ENCODE measurements at regions not wholly inside any gene's neighbourhood (a gene's known extent, or its start where the extent isn't known, plus 50 kb on each side); places are given as distances from the start of the nearest gene placed in this dataset.

GRCh38 chr1:212186427-212187207 lies 98.6 kb upstream of the PPP2R5A start:
- Histone ChIP-seq H3K9me3 (replicated peaks in 1 of 11) (no peaks in the 10 kb centered on the region), H4K20me1 (no peaks in the 10 kb centered on the region), H3K4me1 (peaks cover 38 to 58% (median 40%) of the 10 kb centered on the region in 10 experiments), H3K27me3 (no peaks in the 10 kb centered on the region), H3K9ac (peak overlapping the region in 1 of 11 experiments; percentile 13; a peak in 1 of 22 replicates), H3K36me3 (no peaks in the 10 kb centered on the region), H3K27ac (peak overlapping the region in 8 of 11 experiments; percentile 2 to 45 (median 32); a peak in 10 of 22 replicates), H3K4me2 (peak overlapping the region; percentile 46 to 88 (median 72); a peak in 21 of 22 replicates), H3K4me3 (no peak overlapping the region)
- no peak for TF ChIP-seq Cebpa-rat (IDR thresholded peaks at IDR 0.05)

- Histone ChIP-seq H3K9me3 (replicated peaks in 1 of 11) (no peaks in the 10 kb centered on the region), H3K4me3 (no peak overlapping the region), H3K27me3 (no peaks in the 10 kb centered on the region), H3K36me3 (no peaks in the 10 kb centered on the region), H3K9ac (no peak overlapping the region), H3K4me1 (peaks cover 38 to 49% (median 40%) of the 10 kb centered on the region in 10 experiments), H4K20me1 (no peaks in the 10 kb centered on the region), H3K4me2 (peak overlapping the region; percentile 46 to 88 (median 72); a peak in 21 of 22 replicates), H3K27ac (no peak overlapping the region)
- TF ChIP-seq Cebpa-rat (IDR thresholded peaks at IDR 0.05): no peak
Observed at GRCh38 chr1:212188599-212189351, 96.4 kb upstream of the PPP2R5A start.

- Histone ChIP-seq H3K9ac (no peak overlapping the region), H3K27ac (no peak overlapping the region), H3K4me2 (peak overlapping the region; percentile 28 to 88 (median 72); a peak in 19 of 22 replicates), H3K9me3 (replicated peaks in 1 of 11) (0 out of 22 replicates have a peak, but pooled peaks cover 0 to 5% (median 0%) of the 10 kb centered on the region in 11 experiments), H3K4me1 (peaks cover 38 to 43% (median 39%) of the 10 kb centered on the region in 10 experiments), H3K36me3 (no peaks in the 10 kb centered on the region), H3K27me3 (no peaks in the 10 kb centered on the region), H4K20me1 (no peaks in the 10 kb centered on the region), H3K4me3 (no peak overlapping the region)
- no peak for TF ChIP-seq Cebpa-rat (IDR thresholded peaks at IDR 0.05)
Observed at GRCh38 chr1:212189352-212189738, 95.9 kb upstream of the PPP2R5A start.

DNA sequence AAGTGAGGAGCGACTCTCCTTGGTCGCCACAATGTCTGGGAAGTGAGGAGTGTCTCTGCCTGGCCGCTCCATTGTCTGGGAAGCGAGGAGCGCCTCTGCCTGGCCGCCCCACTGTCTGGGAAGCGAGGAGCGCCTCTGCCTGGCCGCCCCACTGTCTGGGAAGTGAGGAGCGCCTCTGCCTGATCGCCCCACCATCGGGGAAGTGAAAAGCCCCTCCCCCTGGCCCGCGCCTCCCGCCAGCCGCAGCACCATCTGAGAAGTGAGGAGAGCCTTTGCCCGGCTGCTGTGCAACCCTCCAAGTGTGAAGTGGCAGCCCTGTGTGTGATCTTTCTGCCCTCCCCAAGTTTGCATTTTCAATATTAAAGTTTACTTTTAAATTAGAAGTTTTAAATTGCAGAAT lies 95.0 kb upstream of the PPP2R5A start:
- TF ChIP-seq Cebpa-rat (IDR thresholded peaks at IDR 0.05): no peak
- no peak overlapping the region for H3K9ac ChIP-seq
- H3K36me3 ChIP-seq: no peaks in the 10 kb centered on the region
- H3K4me3 ChIP-seq: no peak overlapping the region
- H3K27me3 ChIP-seq: no peaks in the 10 kb centered on the region
- H3K27ac ChIP-seq: no peak overlapping the region
- no peak overlapping the region for H3K4me2 ChIP-seq
- no peaks in the 10 kb centered on the region for H4K20me1 ChIP-seq
- peaks cover 36 to 40% (median 39%) of the 10 kb centered on the region in 10 experiments for H3K4me1 ChIP-seq
- peaks cover 2 to 13% (median 4%) of the 10 kb centered on the region in 11 experiments; a peak in 13 of 22 replicates for H3K9me3 ChIP-seq (replicated peaks in 1 of 11)

DNA sequence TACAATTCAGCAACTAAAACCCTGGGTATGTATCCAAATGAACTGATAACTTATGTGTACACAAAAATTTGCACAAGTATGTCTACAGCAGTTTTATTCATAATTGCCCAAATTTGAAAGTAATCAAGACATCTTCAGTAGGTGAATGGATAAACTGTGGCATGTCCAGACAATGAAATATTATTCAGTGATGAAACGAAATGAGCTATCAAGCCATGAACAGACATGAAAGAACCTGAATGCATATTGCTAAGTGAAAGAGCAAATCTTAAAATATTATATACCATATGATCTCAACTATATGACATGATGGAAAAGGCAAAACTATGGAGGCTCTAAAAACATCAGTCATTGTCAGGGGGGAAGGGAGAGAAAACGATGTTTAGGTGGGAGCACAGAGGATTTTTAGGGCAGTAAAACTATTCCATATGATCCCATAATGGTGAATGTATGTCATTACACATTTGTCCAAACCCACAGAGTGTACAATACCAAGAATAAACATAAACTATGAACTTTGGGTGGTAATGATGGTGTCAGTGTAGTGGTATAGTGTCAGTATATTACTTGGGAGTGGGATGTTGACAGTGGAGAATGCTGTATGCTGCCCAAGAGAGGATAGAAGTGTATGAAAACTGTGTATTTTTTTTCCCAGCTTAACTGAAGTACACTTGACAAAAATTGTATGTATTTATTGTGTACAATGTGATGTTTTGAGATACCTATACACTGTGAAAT lies 92.8 kb upstream of the PPP2R5A start:
- H4K20me1 ChIP-seq: no peaks in the 10 kb centered on the region
- peaks cover 21 to 24% (median 23%) of the 10 kb centered on the region in 10 experiments for H3K4me1 ChIP-seq

DNA sequence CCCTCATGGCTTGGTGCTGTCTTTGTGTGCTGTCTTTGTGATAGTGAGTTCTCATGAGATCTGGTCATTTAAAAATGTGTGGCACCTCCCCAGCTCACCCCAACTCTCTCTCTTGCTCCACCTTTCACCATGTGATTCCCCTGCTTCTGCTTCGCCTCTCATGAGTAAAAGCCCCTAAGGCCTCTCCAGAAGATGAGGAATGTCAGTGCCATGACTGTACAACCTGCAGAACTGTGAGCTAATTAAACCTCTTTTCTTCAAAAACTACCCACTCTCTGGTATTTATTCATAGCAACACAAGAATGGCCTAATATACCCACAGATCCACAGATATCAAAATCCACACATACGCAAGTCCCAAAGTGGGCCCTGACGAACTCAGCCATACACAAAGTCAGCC lies 88.9 kb upstream of the PPP2R5A start:
- peaks cover 0 to 6% (median 0%) of the 10 kb centered on the region in 10 experiments; a peak in 4 of 20 replicates for H3K4me1 ChIP-seq
- H3K9ac ChIP-seq: no peak overlapping the region
- H3K9me3 ChIP-seq (replicated peaks in 1 of 11): peaks cover 4 to 33% (median 23%) of the 10 kb centered on the region in 11 experiments; a peak in 18 of 22 replicates
- no peak for TF ChIP-seq Cebpa-rat (IDR thresholded peaks at IDR 0.05)
- H4K20me1 ChIP-seq: no peaks in the 10 kb centered on the region
- H3K27ac ChIP-seq: no peak overlapping the region
- H3K36me3 ChIP-seq: no peaks in the 10 kb centered on the region
- H3K4me3 ChIP-seq: no peak overlapping the region
- no peaks in the 10 kb centered on the region for H3K27me3 ChIP-seq
- no peak overlapping the region for H3K4me2 ChIP-seq

More for the DNA sequence above, 92.8 kb upstream of the PPP2R5A start:
- peaks cover 4 to 25% (median 15%) of the 10 kb centered on the region in 11 experiments; a peak in 15 of 22 replicates for H3K9me3 ChIP-seq (replicated peaks in 1 of 11)
- no peak overlapping the region for H3K4me2 ChIP-seq
- H3K27me3 ChIP-seq: no peaks in the 10 kb centered on the region
- H3K36me3 ChIP-seq: no peaks in the 10 kb centered on the region
- H3K9ac ChIP-seq: no peak overlapping the region
- H3K4me3 ChIP-seq: no peak overlapping the region
- no peak for TF ChIP-seq Cebpa-rat (IDR thresholded peaks at IDR 0.05)
- no peak overlapping the region for H3K27ac ChIP-seq

GRCh38 chr1:212201461-212201860 lies 83.7 kb upstream of the PPP2R5A start:
- Histone ChIP-seq H3K9me3 (replicated peaks in 1 of 11) (peaks cover 0 to 20% (median 10%) of the 10 kb centered on the region in 11 experiments; a peak in 13 of 22 replicates), H3K36me3 (no peaks in the 10 kb centered on the region), H3K4me1 (peaks cover 0 to 9% (median 0%) of the 10 kb centered on the region in 10 experiments; a peak in 4 of 20 replicates), H4K20me1 (no peaks in the 10 kb centered on the region), H3K4me3 (no peak overlapping the region), H3K4me2 (no peak overlapping the region), H3K9ac (no peak overlapping the region), H3K27me3 (no peaks in the 10 kb centered on the region), H3K27ac (no peak overlapping the region)
- TF ChIP-seq Cebpa-rat (IDR thresholded peaks at IDR 0.05): no peak

DNA sequence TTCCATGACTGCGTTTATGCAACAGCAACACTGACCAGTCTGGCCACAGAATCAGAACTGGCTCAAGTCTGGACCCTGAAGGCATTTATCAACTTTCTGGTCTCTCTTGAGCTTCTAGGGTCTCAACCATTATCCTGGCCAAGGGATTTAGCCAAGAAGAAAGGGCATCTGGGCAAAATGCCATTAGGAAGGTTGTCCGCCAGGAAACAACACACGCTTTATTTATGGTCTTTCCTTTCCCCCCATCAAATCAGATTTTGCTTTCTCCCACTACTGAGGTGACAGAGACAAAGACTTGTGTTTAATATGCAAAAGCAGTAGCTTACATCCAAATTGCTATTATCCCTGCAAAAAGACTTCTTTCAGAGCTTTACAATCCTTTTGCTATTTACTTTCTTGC lies 81.6 kb upstream of the PPP2R5A start:
- no peaks in the 10 kb centered on the region for H3K36me3 ChIP-seq
- H4K20me1 ChIP-seq: no peaks in the 10 kb centered on the region
- H3K9me3 ChIP-seq (replicated peaks in 1 of 11): peaks cover 0 to 14% (median 7%) of the 10 kb centered on the region in 11 experiments; a peak in 12 of 22 replicates
- H3K9ac ChIP-seq: no peak overlapping the region
- H3K4me2 ChIP-seq: no peak overlapping the region
- peaks cover 0 to 9% (median 0%) of the 10 kb centered on the region in 10 experiments; a peak in 4 of 20 replicates for H3K4me1 ChIP-seq
- no peak for TF ChIP-seq Cebpa-rat (IDR thresholded peaks at IDR 0.05)
- no peaks in the 10 kb centered on the region for H3K27me3 ChIP-seq
- H3K4me3 ChIP-seq: no peak overlapping the region
- H3K27ac ChIP-seq: no peak overlapping the region

Data from BLaER1 treated with 17β-estradiol and CSF1 and Interleukin-3, amounts not matched to agents 10 nM and 100 nM (cell line).